HCT116 (cell line): ENCODE measurements at regions not wholly inside any gene's neighbourhood (a gene's known extent, or its start where the extent isn't known, plus 50 kb on each side); places are given as distances from the start of the nearest gene placed in this dataset.

Experiments used
- ATAC-seq: fragments of 200-7000 bp; cut with Tn5 transposase; 2 replicates; pipeline ENCODE4 v1.9.1; 2020; ENCODE audit warnings: mild to moderate bottlenecking, moderate library complexity
- BruUV-seq: library from RNA; stranded (reverse); fragments of 400-500 nt; replicated peaks from 2 replicates; lab custom pipeline; 2021; lab: Mats Ljungman, UMichigan
- CTCF ChIA-PET: fragments of 300-600 bp; sonication (Branson Sonifier 250); formaldehyde crosslinking; loops from one replicate; lab custom pipeline; 2021; ENCODE audit warnings: antibody characterized with exemption; lab: Charles Lee
- POLR2A ChIA-PET: fragments of 300-600, 350-600 bp; sonication (Branson Sonifier 250); formaldehyde crosslinking; loops from one replicate; lab custom pipeline; 2021; ENCODE audit warnings: antibody characterized with exemption; lab: Charles Lee
- RAD21 ChIA-PET, 2 experiments: fragments of 300-600 bp; sonication (Branson Sonifier 250); formaldehyde crosslinking; loops; one replicate each; lab custom pipeline; 2023; ENCODE audit warnings: low total read pairs in 2 of 2; ENCODE audit not compliant: uncharacterized antibody in 2 of 2, unreplicated experiment in 2 of 2, low non-redundant PET in 1 of 2; lab: Charles Lee
- DNase-seq: peaks from one replicate; pipeline ENCODE4 v3.0.0-alpha.2; 2010; ENCODE audit warnings: low read depth, low spot score
- H2AFZ ChIP-seq: fragments of 200-600 bp; shearing (Covaris generic), sonication (generic); 2 replicates; pipeline ENCODE4 v1.6.1; 2017; ENCODE audit warnings: low read depth, mixed run types, mixed read lengths, antibody characterized with exemption, low read length; ENCODE audit not compliant: poor library complexity, severe bottlenecking
- H3K27ac ChIP-seq: 2 replicates; pipeline ENCODE4 v1.5.1; 2012; ENCODE audit warnings: low read depth, low read length
- H3K27me3 ChIP-seq: fragments of 200-600 bp; sonication (generic); 2 replicates; pipeline ENCODE4 v1.6.1; 2016; ENCODE audit warnings: mixed run types, low read length, mixed read lengths; ENCODE audit not compliant: insufficient read depth
- H3K36me3 ChIP-seq, 2 experiments: fragments of 200-500 bp in 1 of 2; fragments of 200-600 bp in 1 of 2; sonication (Bioruptor generic) in 1 of 2; sonication (generic) in 1 of 2; 2 replicates each; pipeline versions ENCODE4 v1.5.1 to v1.6.1; 2014 to 2016; ENCODE audit warnings: low read length in 2 of 2, inconsistent platforms in 1 of 2, mixed read lengths in 1 of 2, mixed run types in 1 of 2; ENCODE audit not compliant: insufficient read depth in 2 of 2, control insufficient read depth in 1 of 2
- H3K4me1 ChIP-seq, 2 experiments: fragments of 200-600 bp in 1 of 2; sonication (generic) in 1 of 2; 2 replicates each; pipeline versions ENCODE4 v1.5.1 to v1.6.1; 2012 to 2017; ENCODE audit warnings: low read length in 2 of 2, inconsistent platforms in 1 of 2, mild to moderate bottlenecking in 1 of 2, mixed read lengths in 1 of 2, mixed run types in 1 of 2, moderate library complexity in 1 of 2; ENCODE audit not compliant: insufficient read depth in 2 of 2, control insufficient read depth in 1 of 2
- H3K4me2 ChIP-seq: fragments of 200-600 bp; sonication (generic); 2 replicates; pipeline ENCODE4 v1.6.1; 2017; ENCODE audit warnings: mixed run types, low read length, mixed read lengths
- H3K4me3 ChIP-seq, 2 experiments: fragments of 200-600 bp in 1 of 2; sonication (generic) in 1 of 2; replicated peaks in 1 of 2; 2 replicates each; pipeline ENCODE4 v1.5.1; 2011 to 2016; ENCODE audit warnings: low read length in 2 of 2, control low read depth in 1 of 2, low read depth in 1 of 2, mild to moderate bottlenecking in 1 of 2, mixed read lengths in 1 of 2, mixed run types in 1 of 2
- H3K79me2 ChIP-seq: fragments of 200-600 bp; sonication (generic); 2 replicates; pipeline ENCODE4 v1.6.1; 2017; ENCODE audit warnings: mild to moderate bottlenecking, mixed run types, low read length, moderate library complexity, mixed read lengths; ENCODE audit not compliant: insufficient read depth
- H3K9ac ChIP-seq: fragments of 200-600 bp; sonication (generic); 2 replicates; pipeline ENCODE4 v1.6.1; 2016; ENCODE audit warnings: low read length, mixed read lengths
- H3K9me2 ChIP-seq: fragments of 200-600 bp; sonication (generic), shearing (Covaris generic); 2 replicates; pipeline ENCODE4 v1.6.1; 2017; ENCODE audit warnings: mixed run types, mild to moderate bottlenecking, moderate library complexity; ENCODE audit not compliant: insufficient read depth
- H3K9me3 ChIP-seq, 2 experiments: fragments of 200-500 bp in 1 of 2; fragments of 200-600 bp in 1 of 2; sonication (Bioruptor generic) in 1 of 2; sonication (generic) in 1 of 2; 2 replicates each; pipeline ENCODE4 v1.6.1; 2014 to 2017; ENCODE audit warnings: low read length in 2 of 2, mixed read lengths in 2 of 2, inconsistent platforms in 1 of 2, low read depth in 1 of 2, mild to moderate bottlenecking in 1 of 2, mixed run types in 1 of 2, moderate library complexity in 1 of 2; ENCODE audit not compliant: control insufficient read depth in 1 of 2, insufficient read depth in 1 of 2
- H4K20me1 ChIP-seq: fragments of 200-600 bp; sonication (generic), shearing (Covaris generic); 2 replicates; pipeline ENCODE4 v1.6.1; 2017; ENCODE audit warnings: mixed run types, mild to moderate bottlenecking, moderate library complexity; ENCODE audit not compliant: insufficient read depth
- ATF3 ChIP-seq: IDR thresholded peaks from 2 replicates; pipeline ENCODE4 v1.6.1; 2012
- CBX3 ChIP-seq: IDR thresholded peaks from 2 replicates; pipeline ENCODE4 v1.6.1; 2012; ENCODE audit warnings: low read depth
- CEBPB ChIP-seq: IDR thresholded peaks from 2 replicates; pipeline ENCODE4 v1.6.1; 2012; ENCODE audit warnings: low read depth
- CTCF ChIP-seq, 3 experiments: fragments of 200-600 bp in 1 of 3; sonication (generic) in 1 of 3; IDR thresholded peaks in 2 of 3; conservative IDR thresholded peaks in 1 of 3; 2 replicates each; pipeline ENCODE4 v1.5.1; 2012 to 2017; ENCODE audit warnings: low read depth in 2 of 3, low read length in 2 of 3, antibody characterized with exemption in 1 of 3, borderline replicate concordance in 1 of 3, control low read depth in 1 of 3, mild to moderate bottlenecking in 1 of 3, mixed read lengths in 1 of 3, mixed run types in 1 of 3, moderate library complexity in 1 of 3; ENCODE audit not compliant: insufficient read depth in 1 of 3
- ELF1 ChIP-seq: IDR thresholded peaks from 2 replicates; pipeline ENCODE4 v1.6.1; 2012; ENCODE audit warnings: low read depth, borderline replicate concordance
- EZH2 ChIP-seq: fragments of 200-600 bp; sonication (generic); IDR thresholded peaks from 2 replicates; pipeline ENCODE4 v1.6.1; 2017; ENCODE audit warnings: antibody characterized with exemption, mixed run types
- EZH2phosphoT487 ChIP-seq: fragments of 200-600 bp; IDR thresholded peaks from 2 replicates; pipeline ENCODE4 v1.6.1; 2018; ENCODE audit warnings: antibody characterized with exemption, borderline replicate concordance
- POLR2A ChIP-seq: IDR thresholded peaks from 2 replicates; pipeline ENCODE4 v1.7.0; 2011; ENCODE audit warnings: borderline replicate concordance; ENCODE audit not compliant: insufficient read depth, insufficient read length; ENCODE audit errors: extremely low read depth
- POLR2AphosphoS5 ChIP-seq: IDR thresholded peaks from 2 replicates; pipeline ENCODE4 v1.6.1; 2011; ENCODE audit warnings: mild to moderate bottlenecking, low read depth, low read length, moderate library complexity
- REST ChIP-seq: IDR thresholded peaks from 2 replicates; pipeline ENCODE4 v1.6.1; 2012; ENCODE audit warnings: low read depth
- SIN3A ChIP-seq: IDR thresholded peaks from 2 replicates; pipeline ENCODE4 v1.6.1; 2012; ENCODE audit warnings: low read depth
- TCF7L2 ChIP-seq: IDR thresholded peaks from 2 replicates; pipeline ENCODE4 v1.7.0; 2011; ENCODE audit warnings: borderline replicate concordance, inconsistent platforms; ENCODE audit not compliant: insufficient read depth, insufficient read length; ENCODE audit errors: extremely low read depth
- ZBTB33 ChIP-seq: IDR thresholded peaks from 2 replicates; pipeline ENCODE4 v1.6.1; 2011; ENCODE audit warnings: mild to moderate bottlenecking, low read length, moderate library complexity; ENCODE audit not compliant: insufficient replicate concordance; ENCODE audit errors: extremely low read depth
- ZFX ChIP-seq: fragments of 450-650 bp; IDR thresholded peaks from 2 replicates; pipeline ENCODE4 v1.6.1; 2017
- ZNF274 ChIP-seq: fragments of 200-500 bp; sonication (Bioruptor generic); IDR thresholded peaks from 2 replicates; pipeline ENCODE4 v1.6.1; 2014; ENCODE audit warnings: mild to moderate bottlenecking, low read depth, low read length, inconsistent platforms
- intact Hi-C: fragments of 100-400 bp; cut with micrococcal nuclease; formaldehyde crosslinking; loops from 2 replicates; pipeline ENCODE4 v1.10.0; 2022

- H3K4me1 ChIP-seq, result peaks cover 7 to 17% of the 10 kb centered on the region in 2 experiments; a peak in 3 of 4 replicates
- H3K36me3 ChIP-seq, result no peaks in the 10 kb centered on the region
- no peak overlapping the region for H3K4me3 ChIP-seq
- DNase-seq (no peak), ATAC-seq (no peak)
- TF ChIP-seq ZNF274 (no peak), REST (no peak), SIN3A (no peak), POLR2A (no peak), ZBTB33 (no peak), EZH2phosphoT487 (no peak), CBX3 (no peak), CTCF (IDR thresholded peaks at IDR 0.05 in 2 of 3, conservative IDR thresholded peaks at IDR 0.05 in 1 of 3; ENCODE audit: borderline replicate concordance in 1 of 3, insufficient read depth in 1 of 3, low read depth in 2 of 3, low read length in 2 of 3) (no peak), CEBPB (no peak), EZH2 (no peak), ELF1 (no peak), ATF3 (no peak), ZFX (no peak), TCF7L2 (no peak), POLR2AphosphoS5 (no peak)
- ChIA-PET POLR2A (no interaction called here), RAD21 (no interaction called here), CTCF (no interaction called here)
- no TSS peak for BruUV-seq
- H4K20me1 ChIP-seq, result no peaks in the 10 kb centered on the region
- no peaks in the 10 kb centered on the region for H3K79me2 ChIP-seq
- no peaks in the 10 kb centered on the region for H3K27me3 ChIP-seq
- H2AFZ ChIP-seq, result no peak overlapping the region
- intact Hi-C loops, result no loop called here
- no peak overlapping the region for H3K4me2 ChIP-seq
- no peak overlapping the region for H3K9ac ChIP-seq
- H3K9me3 ChIP-seq, result no peaks in the 10 kb centered on the region
- no peaks in the 10 kb centered on the region for H3K9me2 ChIP-seq
- no peak overlapping the region for H3K27ac ChIP-seq
Measured at GRCh38 chr17:62865586-62865985, 57.5 kb upstream of the MARCHF10 start.
